ENCODE measurements at regions not wholly inside any gene's neighbourhood (a gene's known extent, or its start where the extent isn't known, plus 50 kb on each side); places are given as distances from the start of the nearest gene placed in this dataset.

DNA sequence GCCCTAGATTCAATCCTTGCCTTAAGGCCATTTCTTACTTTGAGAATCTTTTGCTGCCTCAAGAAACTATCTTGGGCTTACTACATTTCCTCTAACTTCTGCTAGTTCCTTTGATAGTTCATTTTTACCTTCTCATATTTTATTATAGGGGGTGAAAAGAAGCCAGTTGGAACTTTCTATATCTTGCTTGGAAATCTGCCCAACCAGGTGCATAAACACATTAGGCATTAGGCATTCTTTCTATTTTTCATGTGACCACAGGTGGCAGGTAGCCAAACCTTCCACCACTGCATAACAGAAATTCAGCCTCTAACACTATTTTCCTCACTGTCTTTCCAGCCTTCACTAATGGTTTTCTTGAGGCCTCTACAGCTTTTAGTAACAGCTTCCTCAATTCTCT lies 300.0 kb upstream of the SP8 start:
- no peak for TF ChIP-seq ZFX (IDR thresholded peaks at IDR 0.05; ENCODE audit: borderline replicate concordance)
- TF ChIP-seq, protein P1, sequence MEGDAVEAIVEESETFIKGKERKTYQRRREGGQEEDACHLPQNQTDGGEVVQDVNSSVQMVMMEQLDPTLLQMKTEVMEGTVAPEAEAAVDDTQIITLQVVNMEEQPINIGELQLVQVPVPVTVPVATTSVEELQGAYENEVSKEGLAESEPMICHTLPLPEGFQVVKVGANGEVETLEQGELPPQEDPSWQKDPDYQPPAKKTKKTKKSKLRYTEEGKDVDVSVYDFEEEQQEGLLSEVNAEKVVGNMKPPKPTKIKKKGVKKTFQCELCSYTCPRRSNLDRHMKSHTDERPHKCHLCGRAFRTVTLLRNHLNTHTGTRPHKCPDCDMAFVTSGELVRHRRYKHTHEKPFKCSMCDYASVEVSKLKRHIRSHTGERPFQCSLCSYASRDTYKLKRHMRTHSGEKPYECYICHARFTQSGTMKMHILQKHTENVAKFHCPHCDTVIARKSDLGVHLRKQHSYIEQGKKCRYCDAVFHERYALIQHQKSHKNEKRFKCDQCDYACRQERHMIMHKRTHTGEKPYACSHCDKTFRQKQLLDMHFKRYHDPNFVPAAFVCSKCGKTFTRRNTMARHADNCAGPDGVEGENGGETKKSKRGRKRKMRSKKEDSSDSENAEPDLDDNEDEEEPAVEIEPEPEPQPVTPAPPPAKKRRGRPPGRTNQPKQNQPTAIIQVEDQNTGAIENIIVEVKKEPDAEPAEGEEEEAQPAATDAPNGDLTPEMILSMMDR (IDR thresholded peaks at IDR 0.05) = no peak
- no peak overlapping the region for H3K27ac ChIP-seq

DNA sequence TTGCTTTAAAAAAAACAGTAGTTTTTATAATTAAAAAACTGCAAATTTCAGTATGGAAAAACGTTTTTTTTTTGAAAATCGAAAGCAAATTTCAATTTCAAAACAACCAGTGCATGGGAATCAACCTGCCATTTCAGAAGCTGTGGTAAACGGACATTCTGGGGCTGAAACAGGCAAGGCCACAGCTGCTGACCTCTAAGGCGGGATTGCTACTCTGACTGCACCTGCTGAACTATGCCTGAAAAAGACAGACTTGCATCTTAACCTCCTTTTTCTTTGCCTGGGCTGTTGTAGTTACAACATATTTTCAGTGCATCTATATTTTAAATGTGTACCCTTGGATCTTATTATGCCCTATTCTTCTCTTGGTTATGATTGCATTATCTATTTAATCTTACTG lies 303.0 kb upstream of the SP8 start:
- no peak for TF ChIP-seq ZFX (IDR thresholded peaks at IDR 0.05; ENCODE audit: borderline replicate concordance)
- TF ChIP-seq, protein P1 (IDR thresholded peaks at IDR 0.05) = no peak

DNA sequence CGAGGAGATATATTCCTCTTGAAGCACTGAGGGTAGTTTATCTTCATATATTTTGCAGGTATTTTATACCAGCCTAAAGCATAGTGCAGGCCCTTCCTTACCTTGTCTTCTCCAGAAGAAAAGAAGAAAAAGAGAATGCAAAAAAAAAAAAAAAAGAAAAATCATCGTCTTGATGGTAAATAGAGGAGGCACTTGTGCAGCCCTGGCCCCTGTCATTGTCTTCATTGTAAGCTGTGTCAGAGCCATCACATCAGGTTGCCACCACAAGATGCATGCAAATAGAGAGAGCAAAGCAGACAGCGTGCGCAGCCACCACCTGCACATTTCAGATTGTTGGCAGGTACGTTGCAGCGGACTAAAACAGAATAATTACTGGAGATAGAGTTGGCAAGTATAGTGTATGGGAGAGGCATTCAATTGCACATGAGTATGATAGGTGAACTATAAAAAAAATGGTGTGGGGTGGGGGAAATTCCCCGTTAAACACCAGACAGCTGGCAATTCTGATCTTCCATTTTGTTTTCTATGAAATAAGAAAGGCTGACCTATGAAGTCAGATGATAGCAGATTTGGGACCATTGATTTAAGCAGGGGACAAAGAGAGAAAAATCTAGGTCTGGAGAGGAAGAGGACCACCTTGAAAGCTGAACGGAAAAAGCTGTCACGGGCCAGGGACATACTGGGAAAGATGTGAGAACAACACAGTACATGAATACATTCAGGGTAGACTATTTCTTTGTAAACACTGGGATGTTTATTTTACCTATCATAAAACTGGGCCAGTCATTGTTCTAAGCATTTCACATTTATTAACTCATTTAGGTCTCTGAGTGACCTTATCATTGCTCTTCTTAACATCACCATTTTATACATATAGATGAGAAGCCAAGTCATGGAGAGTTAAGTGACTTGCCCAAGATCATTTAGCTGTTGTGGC lies 306.3 kb upstream of the SP8 start:
- TF ChIP-seq, protein P1 (IDR thresholded peaks at IDR 0.05) = no peak
- no peak for TF ChIP-seq ZFX (IDR thresholded peaks at IDR 0.05; ENCODE audit: borderline replicate concordance)
- H3K27ac ChIP-seq = no peak overlapping the region

More for the DNA sequence above, 303.0 kb upstream of the SP8 start:
- no peak overlapping the region for H3K27ac ChIP-seq

DNA sequence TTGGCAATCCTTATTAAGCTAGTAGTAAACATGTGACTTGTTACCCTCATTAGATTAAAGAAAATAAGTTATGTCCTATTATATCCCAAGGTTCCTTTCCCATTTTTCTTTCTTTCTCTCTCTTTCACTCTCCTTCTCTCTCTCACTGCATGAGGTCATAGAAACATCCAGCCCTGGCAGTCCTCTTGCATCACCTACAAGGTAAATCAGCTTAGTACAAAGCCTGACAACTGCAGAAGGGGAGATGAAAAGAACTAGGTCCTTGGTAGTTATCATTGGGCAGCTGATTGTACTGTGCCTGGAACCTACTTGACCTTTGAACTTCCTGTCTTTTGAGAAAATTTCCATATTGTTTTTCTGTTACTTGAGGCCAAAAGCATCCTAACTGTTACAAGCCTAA lies 307.9 kb upstream of the SP8 start:
- TF ChIP-seq, protein P1 (IDR thresholded peaks at IDR 0.05) = no peak
- TF ChIP-seq ZFX (IDR thresholded peaks at IDR 0.05; ENCODE audit: borderline replicate concordance) = no peak
- no peak overlapping the region for H3K27ac ChIP-seq

DNA sequence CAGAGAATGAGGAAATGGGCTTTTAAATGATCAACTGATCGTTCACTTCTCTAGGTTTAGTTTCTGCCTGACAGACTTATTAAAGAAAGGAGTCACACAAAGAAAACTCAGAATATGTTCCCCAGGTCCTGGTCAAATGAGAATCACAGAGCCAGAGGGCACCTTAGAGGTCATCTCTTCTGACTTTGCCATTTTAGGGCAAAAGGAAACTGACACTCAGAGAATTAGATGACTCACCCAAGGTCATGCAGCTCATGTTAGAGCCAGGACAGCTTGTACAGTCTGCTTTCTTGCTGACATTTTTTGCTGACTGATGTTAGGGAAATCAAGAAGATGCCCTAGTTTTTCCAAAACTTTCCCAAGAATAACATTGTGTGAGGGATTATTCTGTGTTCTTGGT lies 312.7 kb upstream of the SP8 start:
- TF ChIP-seq ZFX (IDR thresholded peaks at IDR 0.05; ENCODE audit: borderline replicate concordance) = no peak
- TF ChIP-seq, protein P1 (IDR thresholded peaks at IDR 0.05) = no peak
- no peak overlapping the region for H3K27ac ChIP-seq

DNA sequence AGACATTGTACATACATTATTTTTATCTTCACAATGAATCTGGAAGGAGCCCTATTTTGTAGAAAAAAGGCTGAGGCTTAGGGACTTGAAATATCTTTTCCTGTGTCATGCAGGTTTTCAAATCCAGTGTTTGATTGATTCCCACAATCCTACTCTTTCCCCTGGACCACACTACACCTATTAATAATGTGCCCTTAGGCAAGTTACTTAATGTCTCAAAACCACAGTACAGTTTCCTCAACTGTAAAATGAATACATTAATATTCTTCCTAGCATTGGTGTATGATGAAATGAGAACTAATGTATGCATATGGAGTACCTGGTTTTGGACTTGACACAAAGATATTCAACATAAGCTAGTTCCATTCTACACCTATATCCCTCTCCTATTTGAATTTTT lies 313.3 kb upstream of the SP8 start:
- H3K27ac ChIP-seq = no peak overlapping the region
- TF ChIP-seq, protein P1 (IDR thresholded peaks at IDR 0.05) = no peak
- no peak for TF ChIP-seq ZFX (IDR thresholded peaks at IDR 0.05; ENCODE audit: borderline replicate concordance)

DNA sequence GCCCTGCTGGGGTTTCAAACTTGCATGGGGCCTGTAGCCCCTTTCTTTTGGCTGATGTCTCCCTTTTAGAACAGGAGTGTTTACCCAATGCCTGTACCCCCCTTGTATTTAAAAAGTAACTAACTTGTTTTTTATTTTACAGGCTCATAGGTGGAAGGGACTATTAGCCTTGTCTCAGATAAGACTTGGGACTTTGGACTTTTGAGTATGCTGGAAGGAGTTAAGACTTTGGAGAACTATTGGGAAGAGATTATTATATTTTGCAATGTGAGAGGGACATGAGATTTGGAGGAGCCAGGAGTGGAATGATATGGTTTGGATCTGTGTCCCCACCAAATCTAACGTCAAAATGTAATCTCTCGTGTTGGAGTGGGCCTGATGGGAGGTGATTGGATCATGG lies 314.9 kb upstream of the SP8 start:
- TF ChIP-seq, protein P1 (IDR thresholded peaks at IDR 0.05) = no peak
- no peak for TF ChIP-seq ZFX (IDR thresholded peaks at IDR 0.05; ENCODE audit: borderline replicate concordance)
- H3K27ac ChIP-seq = no peak overlapping the region
